CD4-positive, alpha-beta memory T cell (primary cell): ENCODE measurements at regions not wholly inside any gene's neighbourhood (a gene's known extent, or its start where the extent isn't known, plus 50 kb on each side); places are given as distances from the start of the nearest gene placed in this dataset.

Source experiments
- CTCF ChIA-PET: fragments of 350-600 bp; sonication (Branson Sonifier 250); formaldehyde crosslinking; loops from one replicate; lab custom pipeline; 2021; ENCODE audit warnings: inconsistent platforms; ENCODE audit not compliant: partially characterized antibody; lab: Charles Lee
- POLR2A ChIA-PET: fragments of 350-600 bp; sonication (Branson Sonifier 250); formaldehyde crosslinking; loops from one replicate; lab custom pipeline; 2021; ENCODE audit not compliant: partially characterized antibody; lab: Charles Lee
- DNase-seq, 5 donors: peaks; one replicate each; pipeline versions ENCODE4 v3.0.0 to v3.0.0-alpha.2; 2020 to 2022; ENCODE audit warnings: mixed read lengths in 1 of 5
- H3K27ac ChIP-seq: one replicate; pipeline ENCODE4 v1.7.0; 2013; ENCODE audit warnings: low read depth, low read length
- H3K27me3 ChIP-seq: 2 replicates; pipeline ENCODE4 v1.7.0; 2013; ENCODE audit warnings: mild to moderate bottlenecking, low read length, moderate library complexity; ENCODE audit not compliant: insufficient read depth
- H3K36me3 ChIP-seq: 2 replicates; pipeline ENCODE4 v1.7.0; 2013; ENCODE audit warnings: mild to moderate bottlenecking, low read length, moderate library complexity; ENCODE audit not compliant: insufficient read depth
- H3K4me1 ChIP-seq: 2 replicates; pipeline ENCODE4 v1.7.0; 2013; ENCODE audit warnings: mild to moderate bottlenecking, low read length, moderate library complexity; ENCODE audit not compliant: insufficient read depth
- H3K4me3 ChIP-seq, 2 donors: one replicate each; pipeline ENCODE4 v1.7.0; 2013; ENCODE audit warnings: low read length in 2 of 2, mild to moderate bottlenecking in 1 of 2
- H3K9me3 ChIP-seq, 2 donors: one replicate each; pipeline ENCODE4 v1.7.0; 2013; ENCODE audit warnings: low read length in 2 of 2, control low read depth in 1 of 2; ENCODE audit not compliant: control insufficient read depth in 1 of 2
- H3K27ac Mint-ChIP-seq, 7 donors: one replicate each; pipeline ENCODE4 v1.8.0; 2020 to 2021; ENCODE audit warnings: mixed read lengths in 7 of 7, mild to moderate bottlenecking in 6 of 7, inconsistent platforms in 3 of 7, moderate library complexity in 3 of 7
- H3K27me3 Mint-ChIP-seq, 2 donors: one replicate each; pipeline ENCODE4 v1.8.0; 2020 to 2021; ENCODE audit warnings: mixed read lengths in 2 of 2
- H3K36me3 Mint-ChIP-seq, 2 donors: one replicate each; pipeline ENCODE4 v1.8.0; 2020 to 2021; ENCODE audit warnings: mixed read lengths in 2 of 2, inconsistent platforms in 1 of 2, mild to moderate bottlenecking in 1 of 2
- H3K4me1 Mint-ChIP-seq, 4 donors: one replicate each; pipeline ENCODE4 v1.8.0; 2020 to 2021; ENCODE audit warnings: mixed read lengths in 4 of 4, mild to moderate bottlenecking in 1 of 4
- H3K4me3 Mint-ChIP-seq, 8 donors: one replicate each; pipeline ENCODE4 v1.8.0; 2020 to 2021; ENCODE audit warnings: mixed read lengths in 8 of 8, mild to moderate bottlenecking in 7 of 8, moderate library complexity in 6 of 8, inconsistent platforms in 3 of 8
- H3K9me3 Mint-ChIP-seq, 8 donors: one replicate each; pipeline ENCODE4 v1.8.0; 2020 to 2021; ENCODE audit warnings: mixed read lengths in 8 of 8, mild to moderate bottlenecking in 5 of 8, inconsistent platforms in 3 of 8, moderate library complexity in 1 of 8
- intact Hi-C: fragments of 100-400 bp; cut with micrococcal nuclease; formaldehyde crosslinking; loops from one replicate; pipeline ENCODE4 v1.15.1; 2023

- H3K4me1 Mint-ChIP-seq: peaks cover 3 to 16% (median 11%) of the 10 kb centered on the region in 4 donors
- Histone ChIP-seq H3K4me1 (peaks cover 10% of the 10 kb centered on the region), H3K9me3 (no peaks in the 10 kb centered on the region), H3K27me3 (no peaks in the 10 kb centered on the region), H3K4me3 (no peak overlapping the region), H3K27ac (no peak overlapping the region), H3K36me3 (no peaks in the 10 kb centered on the region)
- H3K27ac Mint-ChIP-seq: no peak overlapping the region
- H3K9me3 Mint-ChIP-seq: no peaks in the 10 kb centered on the region
- intact Hi-C loops: loop anchor here (1.0 to 5.0 kb wide), 8 partner anchors 73 to 1282 kb away; partner anchors contain the start of gene ADRB2
- DNase-seq: peak; percentile 51 to 64 (median 55)
- ChIA-PET POLR2A (interaction anchor here (0.9 kb wide), 1 partner anchor 302 kb away, joined by 3 read pairs; no protein-coding TSS in a partner anchor), CTCF (interaction anchor here (0.6 to 19.9 kb wide), 36 partner anchors 6 to 554 kb away, joined by 3 to 400 read pairs (median 5); no protein-coding TSS in a partner anchor)
- no peak overlapping the region for H3K4me3 Mint-ChIP-seq
- peaks cover 1 to 8% of the 10 kb centered on the region in 2 donors for H3K27me3 Mint-ChIP-seq
- H3K36me3 Mint-ChIP-seq: no peaks in the 10 kb centered on the region
Measured at GRCh38 chr5:148733601-148734438, 79.5 kb upstream of the HTR4 start.

GRCh38 chr5:148734518-148734917, 80.2 kb upstream of the HTR4 start:
- H3K4me1 Mint-ChIP-seq: peaks cover 3 to 16% (median 11%) of the 10 kb centered on the region in 4 donors
- no peak overlapping the region for H3K4me3 Mint-ChIP-seq
- H3K9me3 ChIP-seq: no peaks in the 10 kb centered on the region
- peaks cover 10% of the 10 kb centered on the region for H3K4me1 ChIP-seq
- H3K36me3 ChIP-seq: no peaks in the 10 kb centered on the region
- DNase-seq: no peak
- H3K4me3 ChIP-seq: no peak overlapping the region
- CTCF ChIA-PET: interaction anchor here (0.8 to 19.9 kb wide), 13 partner anchors 8 to 535 kb away, joined by 3 to 400 read pairs (median 5); no protein-coding TSS in a partner anchor
- no peaks in the 10 kb centered on the region for H3K36me3 Mint-ChIP-seq
- no peaks in the 10 kb centered on the region for H3K9me3 Mint-ChIP-seq
- no peak overlapping the region for H3K27ac ChIP-seq
- H3K27me3 ChIP-seq: no peaks in the 10 kb centered on the region
- peaks cover 1 to 13% of the 10 kb centered on the region in 2 donors for H3K27me3 Mint-ChIP-seq
- H3K27ac Mint-ChIP-seq: no peak overlapping the region
- intact Hi-C loops: loop anchor here (5.0 kb wide), 4 partner anchors 73 to 1282 kb away; partner anchors contain the start of gene ADRB2
- POLR2A ChIA-PET: no interaction called here

GRCh38 chr5:148735301-148735835, 81.0 kb upstream of the HTR4 start:
- H3K4me3 ChIP-seq: no peak overlapping the region
- no peaks in the 10 kb centered on the region for H3K36me3 ChIP-seq
- H3K27ac ChIP-seq: no peak overlapping the region
- POLR2A ChIA-PET: no interaction called here
- no peak overlapping the region for H3K27ac Mint-ChIP-seq
- H3K27me3 Mint-ChIP-seq: peaks cover 3 to 13% of the 10 kb centered on the region in 2 donors
- peaks cover 3 to 16% (median 11%) of the 10 kb centered on the region in 4 donors for H3K4me1 Mint-ChIP-seq
- intact Hi-C loops: no loop called here
- H3K9me3 Mint-ChIP-seq: no peaks in the 10 kb centered on the region
- no peaks in the 10 kb centered on the region for H3K27me3 ChIP-seq
- H3K9me3 ChIP-seq: no peaks in the 10 kb centered on the region
- no peak overlapping the region for H3K4me3 Mint-ChIP-seq
- no peaks in the 10 kb centered on the region for H3K36me3 Mint-ChIP-seq
- CTCF ChIA-PET: interaction anchor here (0.9 to 19.9 kb wide), 9 partner anchors 9 to 379 kb away, joined by 3 to 400 read pairs (median 9); no protein-coding TSS in a partner anchor
- no peak for DNase-seq
- H3K4me1 ChIP-seq: peaks cover 10% of the 10 kb centered on the region

- H3K27me3 ChIP-seq: no peaks in the 10 kb centered on the region
- H3K4me1 ChIP-seq: no peaks in the 10 kb centered on the region
- Mint-ChIP-seq H3K27me3 (peaks cover 4 to 15% of the 10 kb centered on the region in 2 donors), H3K27ac (no peak overlapping the region), H3K9me3 (no peaks in the 10 kb centered on the region), H3K4me3 (no peak overlapping the region), H3K4me1 (no peaks in the 10 kb centered on the region), H3K36me3 (no peaks in the 10 kb centered on the region)
- ChIA-PET CTCF (interaction anchor here (0.9 to 19.9 kb wide), 15 partner anchors 9 to 530 kb away, joined by 3 to 400 read pairs (median 17); no protein-coding TSS in a partner anchor), POLR2A (no interaction called here)
- no peaks in the 10 kb centered on the region for H3K9me3 ChIP-seq
- H3K4me3 ChIP-seq: no peak overlapping the region
- no peak overlapping the region for H3K27ac ChIP-seq
- H3K36me3 ChIP-seq: no peaks in the 10 kb centered on the region
- DNase-seq: no peak
- intact Hi-C loops: no loop called here
Measured at GRCh38 chr5:148739023-148739422, 84.7 kb upstream of the HTR4 start.

GRCh38 chr5:148739524-148739923, 85.2 kb upstream of the HTR4 start:
- no peak for DNase-seq
- H3K27ac Mint-ChIP-seq: no peak overlapping the region
- H3K36me3 ChIP-seq: no peaks in the 10 kb centered on the region
- ChIA-PET POLR2A (no interaction called here), CTCF (interaction anchor here (0.7 to 19.9 kb wide), 15 partner anchors 10 to 529 kb away, joined by 3 to 400 read pairs (median 17); no protein-coding TSS in a partner anchor)
- H3K27ac ChIP-seq: no peak overlapping the region
- H3K4me3 ChIP-seq: no peak overlapping the region
- intact Hi-C loops: no loop called here
- H3K9me3 Mint-ChIP-seq: no peaks in the 10 kb centered on the region
- H3K9me3 ChIP-seq: no peaks in the 10 kb centered on the region
- no peaks in the 10 kb centered on the region for H3K36me3 Mint-ChIP-seq
- no peaks in the 10 kb centered on the region for H3K27me3 ChIP-seq
- peaks cover 4 to 15% of the 10 kb centered on the region in 2 donors for H3K27me3 Mint-ChIP-seq
- H3K4me1 ChIP-seq: no peaks in the 10 kb centered on the region
- H3K4me3 Mint-ChIP-seq: no peak overlapping the region
- H3K4me1 Mint-ChIP-seq: no peaks in the 10 kb centered on the region

- no peaks in the 10 kb centered on the region for H3K4me1 ChIP-seq
- no peak overlapping the region for H3K27ac ChIP-seq
- no peaks in the 10 kb centered on the region for H3K36me3 ChIP-seq
- Mint-ChIP-seq H3K4me3 (no peak overlapping the region), H3K27me3 (peaks cover 4 to 15% of the 10 kb centered on the region in 2 donors), H3K27ac (peak overlapping the region in 1 of 7 donors; percentile 77), H3K36me3 (no peaks in the 10 kb centered on the region), H3K9me3 (no peaks in the 10 kb centered on the region), H3K4me1 (no peaks in the 10 kb centered on the region)
- no peak overlapping the region for H3K4me3 ChIP-seq
- H3K27me3 ChIP-seq: no peaks in the 10 kb centered on the region
- H3K9me3 ChIP-seq: no peaks in the 10 kb centered on the region
- no peak for DNase-seq
- ChIA-PET POLR2A (interaction anchor here (1.1 kb wide), 1 partner anchor 218 kb away, joined by 3 read pairs; no protein-coding TSS in a partner anchor), CTCF (interaction anchor here (0.7 to 19.9 kb wide), 25 partner anchors 10 to 529 kb away, joined by 3 to 400 read pairs (median 8); no protein-coding TSS in a partner anchor)
- intact Hi-C loops: loop anchor here (2.0 kb wide), 1 partner anchor 81 kb away; no protein-coding TSS in a partner anchor
Measured at GRCh38 chr5:148740079-148740858, 85.9 kb upstream of the HTR4 start.
